ENCODE measurements at regions not wholly inside any gene's neighbourhood (a gene's known extent, or its start where the extent isn't known, plus 50 kb on each side); places are given as distances from the start of the nearest gene placed in this dataset.

DNA sequence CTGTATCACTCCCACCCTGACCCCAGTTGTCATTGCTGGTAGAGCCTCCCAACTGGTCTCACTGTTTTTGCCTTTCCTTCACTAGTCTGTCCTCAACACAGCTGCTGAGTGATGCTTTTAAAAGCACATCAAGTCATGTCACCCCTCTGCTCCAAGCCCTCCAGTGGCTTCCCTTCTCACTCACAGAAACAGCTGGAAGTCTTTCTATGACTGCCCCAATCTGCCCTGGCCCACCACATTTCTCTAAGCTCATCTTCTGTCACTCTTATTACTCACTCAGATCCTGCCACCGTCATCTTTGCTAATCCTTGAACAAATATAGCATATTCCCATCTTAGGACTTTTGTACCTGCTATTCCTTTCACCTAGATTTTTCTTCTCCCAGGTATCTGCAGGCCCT, 242.6 kb upstream of the RBBP8 start:
- Histone ChIP-seq H3K9me3 (no peaks in the 10 kb centered on the region), H3K4me3 (no peak overlapping the region), H3K36me3 (no peaks in the 10 kb centered on the region), H3K27me3 (no peaks in the 10 kb centered on the region), H3K27ac (replicated peaks in 1 of 4) (no peak overlapping the region), H3K4me1 (peaks cover 0 to 18% (median 8%) of the 10 kb centered on the region in 4 donors)
- intact Hi-C loops (cut with DNase I), result no loop called here
- 90% methylated on average over 1 of the region's 1 CpG for WGBS
- DNase-seq (ENCODE audit: extremely low spot score), result no peak
- TF ChIP-seq POLR2AphosphoS5 (IDR thresholded peaks at IDR 0.05), result no peak
- TF ChIP-seq POLR2A (IDR thresholded peaks at IDR 0.05; ENCODE audit: low read depth), result no peak
- TF ChIP-seq CTCF (IDR thresholded peaks at IDR 0.05), result no peak
- no peak for TF ChIP-seq EP300 (IDR thresholded peaks at IDR 0.05)

DNA sequence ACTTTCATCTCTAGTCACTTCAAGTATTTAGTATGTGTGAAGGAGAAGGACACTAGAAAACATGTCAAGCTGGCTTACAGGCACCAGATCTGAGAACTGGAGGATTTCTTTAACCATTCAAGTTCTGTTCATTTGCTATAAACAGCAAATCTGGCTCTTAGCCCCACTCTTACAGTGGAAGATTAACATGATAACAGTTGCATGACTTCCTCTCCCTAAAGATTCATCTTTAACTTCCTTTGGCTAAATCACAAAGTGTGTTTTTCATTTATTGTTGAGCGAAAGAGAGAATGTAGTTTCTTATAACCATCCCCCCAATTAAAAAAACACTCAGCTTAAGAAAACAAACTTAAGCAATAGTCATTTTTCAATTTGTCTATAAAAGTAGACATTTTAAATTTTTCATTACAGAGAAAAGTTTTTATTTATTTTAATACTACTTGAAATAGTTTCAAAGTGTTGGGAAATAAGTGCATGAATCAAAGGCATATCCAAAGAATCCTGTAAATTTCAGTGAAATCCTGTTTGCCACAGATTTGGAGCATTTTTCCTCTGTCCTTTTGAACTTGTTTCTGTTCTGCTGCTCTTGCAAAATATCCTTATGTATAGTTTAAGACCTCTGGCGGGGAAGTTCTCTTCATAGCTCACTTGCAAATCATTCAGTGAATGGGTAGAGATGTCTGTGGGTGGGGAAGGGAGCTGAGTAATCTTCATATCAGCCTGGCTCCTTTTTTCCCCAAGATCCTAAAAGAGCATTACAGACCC, 241.0 kb upstream of the RBBP8 start:
- intact Hi-C loops (cut with DNase I), result no loop called here
- H3K27ac ChIP-seq (replicated peaks in 1 of 4), result peak overlapping the region in 1 of 4 donors; percentile 24

GRCh38 chr18:22694954-22695353, 238.2 kb upstream of the RBBP8 start:
- intact Hi-C loops (cut with DNase I), result no loop called here
- DNase-seq (ENCODE audit: extremely low spot score), result no peak
- Histone ChIP-seq H3K9me3 (no peaks in the 10 kb centered on the region), H3K4me3 (no peak overlapping the region), H3K36me3 (no peaks in the 10 kb centered on the region), H3K27me3 (no peaks in the 10 kb centered on the region), H3K27ac (replicated peaks in 1 of 4) (no peak overlapping the region), H3K4me1 (peaks cover 0 to 18% (median 9%) of the 10 kb centered on the region in 4 donors)
- TF ChIP-seq CTCF (IDR thresholded peaks at IDR 0.05), result no peak
- no peak for TF ChIP-seq POLR2A (IDR thresholded peaks at IDR 0.05; ENCODE audit: low read depth)
- 66% methylated on average over 8 of the region's 8 CpGs for WGBS

More for the DNA sequence above, 241.0 kb upstream of the RBBP8 start:
- no peaks in the 10 kb centered on the region for H3K27me3 ChIP-seq
- no peaks in the 10 kb centered on the region for H3K9me3 ChIP-seq
- no peaks in the 10 kb centered on the region for H3K36me3 ChIP-seq
- peaks cover 0 to 18% (median 9%) of the 10 kb centered on the region in 4 donors for H3K4me1 ChIP-seq
- no peak for TF ChIP-seq POLR2A (IDR thresholded peaks at IDR 0.05; ENCODE audit: low read depth)
- no peak for TF ChIP-seq EP300 (IDR thresholded peaks at IDR 0.05)
- TF ChIP-seq CTCF (IDR thresholded peaks at IDR 0.05), result no peak
- TF ChIP-seq POLR2AphosphoS5 (IDR thresholded peaks at IDR 0.05), result no peak
- H3K4me3 ChIP-seq, result no peak overlapping the region
- DNase-seq (ENCODE audit: extremely low spot score), result no peak
- 68% methylated on average over 2 of the region's 2 CpGs for WGBS

DNA sequence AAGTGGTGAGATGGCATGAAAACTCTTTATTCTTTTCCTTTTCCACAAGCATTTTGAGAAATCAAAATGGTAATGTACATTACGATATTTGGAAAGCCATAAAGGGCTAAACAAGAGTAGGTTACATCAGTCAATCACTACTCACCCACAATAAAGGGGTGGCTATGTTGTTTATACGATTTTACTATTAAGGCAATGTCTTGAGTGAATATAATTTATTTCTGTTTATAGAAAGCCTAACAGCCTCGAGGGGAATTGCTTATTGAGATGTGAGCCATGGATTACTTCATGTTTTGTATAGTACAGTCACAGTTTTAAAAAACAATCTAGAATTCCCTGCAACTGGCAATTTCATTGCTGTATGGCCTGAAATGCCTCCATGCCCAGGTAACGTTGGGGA, 237.5 kb upstream of the RBBP8 start:
- H3K9me3 ChIP-seq, result no peaks in the 10 kb centered on the region
- intact Hi-C loops (cut with DNase I), result no loop called here
- H3K4me3 ChIP-seq, result no peak overlapping the region
- TF ChIP-seq POLR2A (IDR thresholded peaks at IDR 0.05; ENCODE audit: low read depth) (no peak), CTCF (IDR thresholded peaks at IDR 0.05) (no peak), POLR2AphosphoS5 (IDR thresholded peaks at IDR 0.05) (no peak), EP300 (IDR thresholded peaks at IDR 0.05) (no peak)
- no peak overlapping the region for H3K27ac ChIP-seq (replicated peaks in 1 of 4)
- H3K27me3 ChIP-seq, result no peaks in the 10 kb centered on the region
- peaks cover 0 to 18% (median 9%) of the 10 kb centered on the region in 4 donors for H3K4me1 ChIP-seq
- WGBS, result 64% methylated on average over 4 of the region's 4 CpGs
- H3K36me3 ChIP-seq, result no peaks in the 10 kb centered on the region
- DNase-seq (ENCODE audit: extremely low spot score), result no peak

DNA sequence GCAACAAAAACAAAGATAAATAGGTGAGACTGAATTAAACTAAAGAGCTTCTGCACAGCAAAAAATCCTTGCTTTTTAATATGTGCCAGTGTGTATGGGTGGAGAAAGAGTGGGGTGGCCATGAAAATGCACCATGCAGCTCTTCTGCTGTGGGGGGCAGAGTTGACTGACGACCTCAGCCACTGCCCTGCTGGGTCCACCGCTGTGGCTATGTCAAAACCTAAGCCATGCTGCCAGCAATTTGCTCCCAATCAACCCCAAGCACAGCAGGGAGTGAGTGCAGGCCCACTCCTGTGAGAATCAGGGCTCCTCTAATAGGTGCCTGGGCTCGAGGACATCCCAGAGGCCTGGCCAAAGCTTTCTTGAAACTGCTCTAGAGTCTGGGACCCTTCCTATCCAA, 235.6 kb upstream of the RBBP8 start:
- Histone ChIP-seq H3K4me1 (peaks cover 0 to 25% (median 19%) of the 10 kb centered on the region in 4 donors), H3K27ac (replicated peaks in 1 of 4) (no peak overlapping the region), H3K9me3 (no peaks in the 10 kb centered on the region), H3K27me3 (no peaks in the 10 kb centered on the region), H3K4me3 (no peak overlapping the region), H3K36me3 (no peaks in the 10 kb centered on the region)
- DNase-seq (ENCODE audit: extremely low spot score), result no peak
- TF ChIP-seq CTCF (IDR thresholded peaks at IDR 0.05), result no peak
- 94% methylated on average over 3 of the region's 3 CpGs for WGBS
- intact Hi-C loops (cut with DNase I), result no loop called here
